ENCODE measurements at regions not wholly inside any gene's neighbourhood (a gene's known extent, or its start where the extent isn't known, plus 50 kb on each side); places are given as distances from the start of the nearest gene placed in this dataset.

GRCh38 chr14:96705422-96706092, 91.6 kb upstream of the VRK1 start:
- no peak overlapping the region for H2AFZ ChIP-seq (ENCODE audit: low read depth)
- H3K4me1 ChIP-seq (ENCODE audit: low read depth, poor library complexity, severe bottlenecking), result no peaks in the 10 kb centered on the region
- H3K27ac ChIP-seq, result no peak overlapping the region
- H4K20me1 ChIP-seq (ENCODE audit: insufficient read depth), result no peaks in the 10 kb centered on the region
- no peak for TF ChIP-seq CTCF (conservative IDR thresholded peaks at IDR 0.05; ENCODE audit: low read depth, low read length)
- no peaks in the 10 kb centered on the region for H3K36me3 ChIP-seq (ENCODE audit: insufficient read depth)
- no peaks in the 10 kb centered on the region for H3K79me2 ChIP-seq (ENCODE audit: insufficient read depth, low read depth)
- no peak overlapping the region for H3K4me2 ChIP-seq
- H3K4me3 ChIP-seq (IDR thresholded peaks at IDR 0.05; ENCODE audit: insufficient read depth, low read depth, low read length), result no peak overlapping the region
- H3K9ac ChIP-seq, result no peak overlapping the region
- no peaks in the 10 kb centered on the region for H3K27me3 ChIP-seq (ENCODE audit: insufficient read depth, low read depth)

- H3K4me1 ChIP-seq (ENCODE audit: low read depth, poor library complexity, severe bottlenecking), result no peaks in the 10 kb centered on the region
- no peaks in the 10 kb centered on the region for H3K36me3 ChIP-seq (ENCODE audit: insufficient read depth)
- no peaks in the 10 kb centered on the region for H3K79me2 ChIP-seq (ENCODE audit: insufficient read depth, low read depth)
- H3K4me2 ChIP-seq, result no peak overlapping the region
- H4K20me1 ChIP-seq (ENCODE audit: insufficient read depth), result no peaks in the 10 kb centered on the region
- no peak for TF ChIP-seq CTCF (conservative IDR thresholded peaks at IDR 0.05; ENCODE audit: low read depth, low read length)
- no peaks in the 10 kb centered on the region for H3K27me3 ChIP-seq (ENCODE audit: insufficient read depth, low read depth)
- no peak overlapping the region for H3K9ac ChIP-seq
- H3K27ac ChIP-seq, result no peak overlapping the region
- no peak overlapping the region for H2AFZ ChIP-seq (ENCODE audit: low read depth)
- H3K4me3 ChIP-seq (IDR thresholded peaks at IDR 0.05; ENCODE audit: insufficient read depth, low read depth, low read length), result no peak overlapping the region
These were observed 90.3 kb upstream of the VRK1 start for GRCh38 chr14:96706893-96707292.

- no peaks in the 10 kb centered on the region for H3K27me3 ChIP-seq (ENCODE audit: insufficient read depth, low read depth)
- no peak for TF ChIP-seq CTCF (conservative IDR thresholded peaks at IDR 0.05; ENCODE audit: low read depth, low read length)
- H3K4me2 ChIP-seq, result no peak overlapping the region
- H3K4me1 ChIP-seq (ENCODE audit: low read depth, poor library complexity, severe bottlenecking), result no peaks in the 10 kb centered on the region
- no peaks in the 10 kb centered on the region for H3K79me2 ChIP-seq (ENCODE audit: insufficient read depth, low read depth)
- no peaks in the 10 kb centered on the region for H4K20me1 ChIP-seq (ENCODE audit: insufficient read depth)
- H3K9ac ChIP-seq, result no peak overlapping the region
- no peak overlapping the region for H2AFZ ChIP-seq (ENCODE audit: low read depth)
- no peak overlapping the region for H3K27ac ChIP-seq
- no peak overlapping the region for H3K4me3 ChIP-seq (IDR thresholded peaks at IDR 0.05; ENCODE audit: insufficient read depth, low read depth, low read length)
- H3K36me3 ChIP-seq (ENCODE audit: insufficient read depth), result no peaks in the 10 kb centered on the region
These were observed 87.0 kb upstream of the VRK1 start for GRCh38 chr14:96710060-96710666.

- H3K27ac ChIP-seq, result no peak overlapping the region
- no peaks in the 10 kb centered on the region for H3K27me3 ChIP-seq (ENCODE audit: insufficient read depth, low read depth)
- no peaks in the 10 kb centered on the region for H4K20me1 ChIP-seq (ENCODE audit: insufficient read depth)
- no peak overlapping the region for H2AFZ ChIP-seq (ENCODE audit: low read depth)
- H3K79me2 ChIP-seq (ENCODE audit: insufficient read depth, low read depth), result no peaks in the 10 kb centered on the region
- no peak overlapping the region for H3K4me2 ChIP-seq
- no peak for TF ChIP-seq CTCF (conservative IDR thresholded peaks at IDR 0.05; ENCODE audit: low read depth, low read length)
- no peak overlapping the region for H3K9ac ChIP-seq
- no peaks in the 10 kb centered on the region for H3K36me3 ChIP-seq (ENCODE audit: insufficient read depth)
- no peak overlapping the region for H3K4me3 ChIP-seq (IDR thresholded peaks at IDR 0.05; ENCODE audit: insufficient read depth, low read depth, low read length)
- no peaks in the 10 kb centered on the region for H3K4me1 ChIP-seq (ENCODE audit: low read depth, poor library complexity, severe bottlenecking)
These were observed 85.5 kb upstream of the VRK1 start for GRCh38 chr14:96711559-96712267.
